NCI-H128 (cell line): ENCODE measurements at regions not wholly inside any gene's neighbourhood (a gene's known extent, or its start where the extent isn't known, plus 50 kb on each side); places are given as distances from the start of the nearest gene placed in this dataset.

ENCODE experiments used
- DNase-seq: peaks from one replicate; lab custom pipeline; 2025; ENCODE audit not compliant: unreplicated experiment; lab: John Stamatoyannopoulos, UW

DNA sequence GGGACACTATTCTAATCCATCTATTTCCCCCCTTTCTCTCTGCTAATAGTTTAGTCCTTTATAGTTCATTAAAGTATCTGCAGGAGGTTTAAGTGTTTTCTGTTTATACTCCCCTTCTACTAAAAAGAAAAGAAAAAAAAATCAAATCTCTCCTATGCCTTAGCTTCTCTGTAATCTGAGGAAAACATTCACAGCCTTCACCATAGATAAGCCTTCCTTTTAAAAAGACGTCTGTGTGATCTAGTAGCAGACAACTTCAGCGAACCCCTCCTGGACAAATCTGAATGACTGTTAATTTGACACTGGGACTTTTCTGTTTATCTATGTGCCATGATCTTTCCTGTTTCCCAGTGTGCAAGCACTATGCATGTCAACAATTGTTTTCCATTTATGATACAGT is 70.4 kb upstream of the CDH19 start:
- DNase-seq = no peak

- no peak for DNase-seq
These were observed 64.8 kb upstream of the CDH19 start for GRCh38 chr18:66668706-66669105.

DNA sequence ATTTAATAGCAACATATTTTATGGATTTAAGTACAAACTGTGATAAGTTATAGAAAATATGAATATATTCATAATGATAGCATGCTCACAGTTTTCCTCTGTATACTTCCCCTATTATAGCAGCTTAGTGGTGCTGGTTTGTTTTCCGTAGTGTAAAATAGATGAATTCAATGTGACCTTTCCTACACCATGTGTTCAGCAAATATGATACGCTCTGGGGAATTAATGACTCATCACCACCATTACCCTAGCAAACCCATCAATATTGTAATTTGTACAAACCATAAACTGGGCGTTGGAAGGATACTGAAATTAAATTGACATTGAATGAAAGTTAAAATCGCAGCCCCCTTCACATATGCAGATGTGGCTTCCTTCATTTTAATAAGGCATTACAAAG is 58.7 kb upstream of the CDH19 start:
- DNase-seq = no peak

GRCh38 chr18:66655407-66655806 is 51.5 kb upstream of the CDH19 start:
- no peak for DNase-seq
